Right lobe of liver (tissue), 6 donors: ENCODE measurements at regions not wholly inside any gene's neighbourhood (a gene's known extent, or its start where the extent isn't known, plus 50 kb on each side); places are given as distances from the start of the nearest gene placed in this dataset.

Experiments used
- ATAC-seq, 4 donors: fragments of 200-7000 bp; cut with Tn5 transposase; one replicate each; pipeline ENCODE4 v1.9.1; 2020; ENCODE audit warnings: mild to moderate bottlenecking in 4 of 4, moderate library complexity in 4 of 4
- DNase-seq, 3 donors: peaks; one replicate each; pipeline ENCODE4 v3.0.0-alpha.2; 2020
- H3K27ac ChIP-seq, 3 donors: fragments of 200-600 bp; one replicate each; pipeline ENCODE4 v1.8.0; 2022
- H3K27me3 ChIP-seq, 2 donors: fragments of 200-600 bp; one replicate each; pipeline ENCODE4 v1.8.0; 2022
- H3K36me3 ChIP-seq, 4 donors: fragments of 200-600 bp; sonication (generic) in 1 of 4; one replicate each; pipeline versions ENCODE4 v1.5.1 to v1.8.0; 2017 to 2022; ENCODE audit warnings: control low read depth in 1 of 4
- H3K4me1 ChIP-seq, 4 donors: fragments of 200-600 bp; sonication (generic) in 1 of 4; one replicate each; pipeline versions ENCODE4 v1.5.1 to v1.8.0; 2017 to 2022; ENCODE audit warnings: control low read depth in 1 of 4
- H3K4me3 ChIP-seq, 3 donors: fragments of 200-600 bp; one replicate each; pipeline ENCODE4 v1.8.0; 2022
- H3K9me3 ChIP-seq, 4 donors: fragments of 200-600 bp; sonication (generic) in 1 of 4; one replicate each; pipeline versions ENCODE4 v1.5.1 to v1.8.0; 2017 to 2022; ENCODE audit warnings: control low read depth in 1 of 4
- CTCF ChIP-seq, 4 donors: fragments of 200-600 bp in 3 of 4; fragments of 450-650 bp in 1 of 4; IDR thresholded peaks; one replicate each; pipeline versions ENCODE4 v1.5.1 to v1.8.0; 2016 to 2022; ENCODE audit warnings: antibody characterized with exemption in 4 of 4, mild to moderate bottlenecking in 2 of 4
- POLR2A ChIP-seq: fragments of 450-650 bp; IDR thresholded peaks from one replicate; pipeline ENCODE4 v1.6.1; 2017; ENCODE audit warnings: antibody characterized with exemption, mild to moderate bottlenecking
- WGBS: methylation state at CpG from one replicate; pipeline ENCODE4 v1.1.6; 2018; ENCODE audit warnings: low coverage, low lambda C conversion rate; ENCODE audit not compliant: insufficient coverage; ENCODE audit errors: missing lambda C conversion rate; 5-methylcytosine and 5-hydroxymethylcytosine counted together
- intact Hi-C, 2 donors: fragments of 100-400 bp; cut with DNase I; formaldehyde crosslinking; loops; one replicate each; pipeline versions ENCODE4 v1.11.2 to v1.14.1; 2022
- donor health status: DM: no; HTN: yes; CAD: no.
- donor health status: DM: no; HTN: no; CAD: no.
- donor health status: DM: no; HTN: no; CAD: no.
- donor health status: DM: no; HTN: yes; CAD: no.
- donor health status: DM: no; HTN: yes; CAD: no.

GRCh38 chr15:95887666-95888390, 442.7 kb upstream of the NR2F2 start:
- Histone ChIP-seq H3K36me3 (no peaks in the 10 kb centered on the region), H3K9me3 (no peaks in the 10 kb centered on the region), H3K27ac (no peak overlapping the region), H3K27me3 (no peaks in the 10 kb centered on the region), H3K4me1 (no peaks in the 10 kb centered on the region), H3K4me3 (no peak overlapping the region)
- ATAC-seq (no peak), DNase-seq (no peak)
- no peak for TF ChIP-seq POLR2A
- TF ChIP-seq CTCF (IDR thresholded peaks at IDR 0.05), result no peak
- WGBS, result 82% methylated on average over 7 of the region's 7 CpGs
- intact Hi-C loops, result no loop called here

DNA sequence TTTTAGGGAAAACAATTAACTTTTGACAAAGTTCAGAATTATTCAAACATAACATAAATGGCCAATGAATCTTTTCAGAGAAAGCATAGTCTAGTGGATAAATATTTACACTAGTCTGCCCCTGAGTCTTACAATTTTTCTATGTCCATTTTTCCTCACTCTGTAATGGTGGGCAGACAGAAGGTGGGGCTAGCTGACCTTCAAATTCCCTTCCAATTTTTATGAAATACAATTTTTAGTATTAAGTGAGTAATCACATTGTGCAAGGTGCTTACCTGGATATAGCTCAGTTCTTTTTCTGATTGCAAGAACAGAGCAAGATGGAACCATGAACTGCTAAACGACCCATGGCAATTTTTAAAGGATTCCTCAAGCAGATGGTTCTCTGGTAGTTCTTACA, 441.7 kb upstream of the NR2F2 start:
- no peaks in the 10 kb centered on the region for H3K4me1 ChIP-seq
- ATAC-seq (no peak), DNase-seq (no peak)
- intact Hi-C loops, result no loop called here
- no peaks in the 10 kb centered on the region for H3K36me3 ChIP-seq
- 83% methylated on average over 1 of the region's 1 CpG for WGBS
- TF ChIP-seq POLR2A (no peak), CTCF (IDR thresholded peaks at IDR 0.05) (no peak)
- H3K4me3 ChIP-seq, result no peak overlapping the region
- H3K9me3 ChIP-seq, result no peaks in the 10 kb centered on the region
- no peak overlapping the region for H3K27ac ChIP-seq
- H3K27me3 ChIP-seq, result no peaks in the 10 kb centered on the region

DNA sequence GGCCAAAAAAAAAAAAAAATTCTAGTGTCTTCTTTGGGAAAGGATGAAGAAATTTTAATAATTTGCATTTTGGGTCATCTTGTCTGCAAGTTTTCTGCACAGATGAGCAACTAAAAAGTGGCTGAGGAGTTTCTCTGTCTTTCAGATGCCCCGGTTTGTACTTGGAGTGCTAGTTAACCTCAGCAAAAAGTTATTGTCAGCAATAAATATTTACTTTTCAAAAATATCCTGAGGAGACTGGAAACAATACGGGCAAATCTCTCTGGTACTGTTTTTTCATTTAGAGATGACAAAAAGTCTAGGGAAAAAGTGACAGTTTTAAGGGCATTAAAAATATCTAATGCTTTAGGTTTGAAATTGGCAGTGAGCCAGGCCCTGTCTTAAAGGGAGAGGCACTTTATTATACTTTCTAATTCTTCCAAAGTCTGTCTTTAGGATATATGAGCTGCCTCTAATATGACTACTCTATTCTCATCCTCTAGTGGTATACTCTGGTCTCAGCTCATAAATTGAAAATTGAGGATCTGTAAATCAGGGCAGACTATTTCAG, 436.0 kb upstream of the NR2F2 start:
- ATAC-seq, result no peak
- Histone ChIP-seq H3K4me1 (no peaks in the 10 kb centered on the region), H3K9me3 (no peaks in the 10 kb centered on the region), H3K27me3 (no peaks in the 10 kb centered on the region), H3K4me3 (no peak overlapping the region), H3K27ac (no peak overlapping the region), H3K36me3 (no peaks in the 10 kb centered on the region)
- DNase-seq, result no peak
- TF ChIP-seq CTCF (IDR thresholded peaks at IDR 0.05) (no peak), POLR2A (no peak)
- intact Hi-C loops, result no loop called here
- WGBS, result 30% methylated on average over 2 of the region's 2 CpGs

- Histone ChIP-seq H3K9me3 (no peaks in the 10 kb centered on the region), H3K4me3 (no peak overlapping the region), H3K4me1 (no peaks in the 10 kb centered on the region), H3K27ac (no peak overlapping the region), H3K36me3 (no peaks in the 10 kb centered on the region), H3K27me3 (no peaks in the 10 kb centered on the region)
- ATAC-seq (no peak), DNase-seq (no peak)
- TF ChIP-seq POLR2A (no peak), CTCF (IDR thresholded peaks at IDR 0.05) (no peak)
- intact Hi-C loops, result no loop called here
Observed at GRCh38 chr15:95895508-95895907, 435.0 kb upstream of the NR2F2 start.
